Left forelimb (tissue), 1 donor: ENCODE measurements at regions not wholly inside any gene's neighbourhood (a gene's known extent, or its start where the extent isn't known, plus 50 kb on each side); places are given as distances from the start of the nearest gene placed in this dataset.
"Not testable (repeated sequence)": the region's sequence is repeated elsewhere in the genome, so short reads cannot be mapped to it uniquely, and the experiment has no call there.

Source experiments
- DNase-seq: peaks from one replicate; pipeline ENCODE4 v3.0.0-alpha.2; 2018; ENCODE audit warnings: low spot score

- DNase-seq: no peak
These were observed 665.9 kb upstream of the CITED2 start for GRCh38 chr6:140040396-140040795.

DNA sequence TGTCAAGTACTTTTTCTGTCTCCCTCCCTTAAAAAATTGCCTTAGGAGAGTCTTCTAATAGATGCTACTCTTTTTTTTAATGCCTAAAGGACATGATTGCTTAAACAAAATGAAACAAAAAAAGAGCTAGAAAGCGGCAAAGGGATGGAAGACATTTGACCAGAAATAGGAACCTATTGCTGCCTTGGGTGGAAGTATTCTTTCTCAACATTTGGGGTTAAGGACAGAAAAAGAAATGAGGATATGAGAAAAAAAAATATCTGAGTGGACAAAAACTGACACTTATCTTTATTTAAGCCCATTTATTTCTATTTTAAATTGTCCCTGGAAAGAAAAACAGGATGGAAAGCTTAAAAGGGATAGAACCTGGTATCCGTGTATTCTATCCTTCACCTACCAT is 664.9 kb upstream of the CITED2 start:
- no peak for DNase-seq

DNA sequence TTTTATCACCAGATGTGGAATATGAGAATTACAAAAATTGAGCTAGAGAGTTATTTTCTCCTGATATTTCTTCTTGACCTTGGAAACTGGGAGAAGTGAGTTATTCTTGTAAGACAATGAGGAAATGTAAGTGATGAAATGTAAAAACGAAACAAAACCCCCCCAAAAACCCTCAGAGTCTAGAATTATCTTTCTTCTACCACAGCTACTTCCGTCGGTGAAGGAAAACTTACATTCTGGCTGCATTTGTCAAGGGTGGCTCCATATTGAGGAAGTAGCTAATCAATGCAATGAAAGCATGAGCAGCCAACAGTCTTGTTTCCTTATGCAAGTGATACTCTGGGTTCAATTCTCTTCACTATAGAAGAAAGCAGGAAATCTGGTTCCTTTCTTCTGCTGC is 661.7 kb upstream of the CITED2 start:
- no peak for DNase-seq

DNA sequence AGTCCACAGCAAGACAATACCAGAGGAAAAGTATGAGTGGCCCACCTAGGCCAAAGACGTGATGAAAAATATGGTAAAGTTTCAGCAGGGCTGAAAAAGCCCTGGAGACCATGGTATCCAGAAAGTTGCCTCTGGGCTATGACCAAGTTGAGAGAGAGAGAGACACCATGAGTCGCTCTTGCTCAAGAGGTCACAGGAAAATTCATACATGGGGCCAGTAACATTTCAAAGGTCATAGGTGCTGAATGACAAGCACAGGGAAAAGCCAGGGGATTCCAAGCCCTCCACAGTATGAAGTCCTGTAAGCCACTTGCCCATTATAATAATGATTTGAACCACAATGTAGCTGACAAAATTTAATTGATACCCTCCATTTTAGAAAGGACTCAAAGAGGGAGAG is 657.7 kb upstream of the CITED2 start:
- no peak for DNase-seq

GRCh38 chr6:140029551-140029950 is 655.1 kb upstream of the CITED2 start:
- DNase-seq: no peak

DNA sequence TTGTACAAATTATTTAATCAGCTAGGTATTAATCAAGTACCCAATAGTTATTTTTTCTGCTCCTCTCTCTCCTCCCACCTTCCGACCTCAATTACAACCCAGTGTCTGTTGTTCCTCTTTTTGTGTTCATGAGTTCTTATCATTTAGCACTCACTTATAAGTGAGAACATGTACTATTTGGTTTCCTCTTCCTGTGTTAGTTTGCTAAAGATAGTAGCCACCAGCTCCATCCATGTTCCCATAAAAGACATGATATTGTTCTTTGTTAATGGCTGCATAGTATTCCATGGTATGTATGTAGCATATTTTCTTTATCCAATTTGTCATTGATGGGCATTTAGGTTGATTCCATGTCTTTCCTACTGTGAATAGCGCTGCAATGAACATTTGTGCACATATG is 652.8 kb upstream of the CITED2 start:
- no peak for DNase-seq

DNA sequence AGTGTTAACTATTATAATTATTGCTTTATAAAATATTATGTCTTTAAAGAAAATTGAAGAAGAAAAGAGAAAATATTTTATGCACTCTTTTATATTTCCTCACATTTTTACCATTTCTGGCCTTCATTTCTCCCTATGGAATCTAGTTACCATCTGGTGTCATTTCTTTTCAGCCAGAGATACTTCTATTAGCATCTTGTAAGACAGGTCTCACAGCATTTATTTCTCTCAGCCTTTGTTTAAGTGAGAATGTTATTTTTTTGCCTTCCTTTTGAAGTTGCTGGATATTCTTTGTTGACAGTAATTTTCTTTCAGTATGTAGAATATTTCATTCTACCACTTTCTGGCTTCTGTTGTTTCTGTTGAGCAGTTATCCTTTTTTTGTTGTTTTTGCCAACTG is 652.1 kb upstream of the CITED2 start:
- no peak for DNase-seq

DNA sequence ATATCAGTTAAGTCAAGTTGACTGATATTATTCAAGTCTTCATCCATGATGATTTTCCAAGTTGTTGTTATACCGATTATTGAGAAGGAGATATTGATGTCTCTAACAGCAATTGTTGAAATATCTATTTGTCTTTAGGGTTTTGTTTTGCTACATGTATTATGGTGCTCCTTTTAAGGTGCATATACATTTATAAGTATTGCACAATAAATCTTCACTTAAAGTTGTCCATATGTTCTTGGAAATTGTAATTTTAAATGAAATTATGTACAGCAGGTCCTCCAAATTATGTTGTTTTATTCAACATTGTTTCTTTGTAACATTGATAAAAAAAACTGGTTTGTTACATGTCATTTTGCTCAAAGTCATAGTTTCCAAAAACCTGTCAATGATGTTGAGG is 650.7 kb upstream of the CITED2 start:
- no peak for DNase-seq

DNA sequence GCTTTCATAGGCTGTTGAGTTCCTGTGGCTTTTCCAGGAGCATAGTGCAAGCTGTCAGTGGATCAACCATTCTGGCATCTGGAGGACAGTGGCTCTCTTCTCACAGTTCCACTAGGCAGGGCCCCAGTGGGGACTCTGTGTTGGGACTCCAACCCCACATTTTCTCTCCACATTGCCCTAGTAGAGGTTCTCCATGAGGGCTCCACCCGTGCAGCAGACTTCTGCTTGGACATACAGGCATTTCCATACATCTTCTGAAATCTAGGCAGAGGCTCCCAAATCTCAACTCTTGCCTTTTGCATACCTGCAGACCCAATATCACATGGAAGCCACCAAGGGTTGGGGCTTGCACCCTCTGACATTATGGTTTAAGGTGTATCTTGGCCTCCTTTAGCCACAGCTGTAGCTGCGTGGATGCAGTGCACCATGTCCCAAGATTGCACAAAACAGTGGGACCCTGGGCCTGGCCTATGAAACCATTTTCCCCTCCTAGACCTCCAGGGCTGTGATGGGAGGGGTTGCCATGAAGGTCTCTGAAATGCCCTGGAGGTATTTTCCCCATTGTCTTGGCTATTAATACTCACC is 645.9 kb upstream of the CITED2 start:
- DNase-seq: no peak

- no peak for DNase-seq
These were observed 644.1 kb upstream of the CITED2 start for GRCh38 chr6:140018588-140018987.

DNA sequence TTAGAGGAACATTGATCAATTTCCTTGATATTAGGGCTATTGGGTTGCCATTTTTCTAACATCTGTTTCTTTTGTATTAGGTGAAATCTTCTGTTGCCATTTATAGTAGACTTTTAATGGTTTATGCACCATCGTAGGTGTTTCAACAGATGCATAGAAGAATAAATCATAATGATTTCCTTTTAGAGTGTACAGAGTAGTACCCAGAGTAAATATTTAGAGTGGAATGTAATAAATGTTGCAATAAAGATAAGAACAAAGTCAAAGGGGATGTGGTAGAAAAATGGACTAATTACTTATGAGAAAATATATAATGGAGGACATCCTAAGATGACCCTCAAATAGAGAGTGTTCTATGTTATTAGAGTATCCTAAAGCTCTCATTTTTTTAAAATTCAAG is 643.0 kb upstream of the CITED2 start:
- DNase-seq: no peak

GRCh38 chr6:140012150-140012549 is 637.7 kb upstream of the CITED2 start:
- DNase-seq: no peak

GRCh38 chr6:140011537-140011936 is 637.1 kb upstream of the CITED2 start:
- DNase-seq: no peak

GRCh38 chr6:140009286-140009685 is 634.8 kb upstream of the CITED2 start:
- no peak for DNase-seq

DNA sequence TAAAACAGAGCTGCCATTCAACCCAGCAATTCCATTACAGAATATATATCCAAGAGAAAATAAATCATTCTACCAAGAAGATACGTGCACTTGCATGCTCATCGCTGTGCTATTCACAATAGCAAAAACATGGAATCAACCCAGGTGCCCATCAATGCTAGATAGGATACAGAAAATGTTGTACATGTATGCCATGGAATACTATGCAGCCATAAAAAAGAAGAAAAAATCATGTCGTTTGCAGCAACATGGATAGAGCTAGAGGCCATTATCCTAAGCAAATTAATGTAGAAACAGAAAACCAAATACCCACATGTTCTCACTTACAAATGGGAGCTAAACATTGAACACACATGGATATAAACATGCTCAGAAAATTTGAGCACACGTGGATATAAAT is 633.1 kb upstream of the CITED2 start:
- DNase-seq: no peak

DNA sequence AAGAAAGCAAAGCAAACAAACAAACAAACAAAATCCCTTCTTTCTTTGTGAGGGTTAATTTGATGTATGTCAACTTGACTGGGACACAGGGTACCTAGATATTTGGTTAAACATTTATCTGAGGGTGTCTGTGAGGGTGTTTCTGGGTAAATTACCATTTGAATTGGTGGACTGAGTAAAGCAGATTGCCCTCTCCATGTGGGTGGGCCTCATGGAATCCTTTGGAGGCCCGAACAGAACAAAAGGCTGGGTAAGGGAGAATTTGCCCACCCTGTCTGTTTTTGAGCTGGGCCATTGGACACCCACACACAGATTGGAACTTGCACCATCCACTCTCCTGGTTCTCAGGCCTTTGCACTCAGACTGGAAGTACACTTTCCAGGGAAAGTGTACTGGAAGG is 628.8 kb upstream of the CITED2 start:
- no peak for DNase-seq

DNA sequence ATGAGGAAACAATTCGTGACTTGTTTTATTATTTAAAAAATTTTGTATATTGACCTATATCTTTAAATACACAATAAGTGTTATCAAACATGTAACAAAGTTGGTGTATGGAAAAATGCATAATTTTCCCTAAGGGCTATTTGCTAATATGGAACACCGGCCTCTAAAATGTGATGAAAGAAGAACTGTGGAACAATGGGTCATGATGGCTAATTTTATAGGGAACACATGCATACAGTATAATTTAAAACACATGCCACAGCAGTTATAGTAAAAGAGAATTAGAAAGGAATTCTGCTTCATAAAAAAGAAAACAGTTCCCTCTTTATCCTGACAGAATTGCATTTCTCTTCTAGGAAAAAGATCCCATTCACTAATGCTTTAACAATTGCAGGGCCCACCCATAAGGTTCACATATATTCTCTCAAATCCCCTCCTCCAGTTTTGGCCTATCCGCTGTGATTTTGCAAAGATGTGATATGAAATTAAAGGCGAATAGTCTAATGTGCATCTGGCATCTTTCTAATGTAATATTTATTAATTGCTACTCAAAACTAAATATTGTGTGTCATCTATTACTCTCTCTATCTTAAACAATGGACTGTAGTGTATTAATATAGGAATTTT is 628.1 kb upstream of the CITED2 start:
- no peak for DNase-seq

- no peak for DNase-seq
These were observed 627.4 kb upstream of the CITED2 start for GRCh38 chr6:140001821-140002341.

DNA sequence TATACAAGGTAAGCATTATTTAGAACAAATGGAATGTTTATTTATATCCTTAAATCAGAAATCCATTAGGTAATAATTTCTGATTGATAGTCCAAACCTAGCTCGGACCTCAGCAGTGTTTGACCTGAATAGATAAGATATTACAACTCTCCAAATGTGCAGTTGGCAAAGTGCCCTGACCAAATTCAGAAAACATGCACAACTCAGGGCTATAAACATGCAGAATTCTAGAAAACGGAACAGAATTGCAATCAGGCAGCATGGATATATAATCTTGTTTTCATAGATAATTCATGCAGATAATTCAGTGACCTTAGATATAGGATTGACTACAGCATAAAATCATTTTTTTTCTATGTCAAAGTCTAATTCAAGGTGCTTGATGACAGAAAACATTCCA is 626.6 kb upstream of the CITED2 start:
- no peak for DNase-seq

- DNase-seq: not testable (repeated sequence)
These were observed 625.2 kb upstream of the CITED2 start for GRCh38 chr6:139999661-140000060.

- not testable (repeated sequence) for DNase-seq
These were observed 624.0 kb upstream of the CITED2 start for GRCh38 chr6:139998478-139998877.

DNA sequence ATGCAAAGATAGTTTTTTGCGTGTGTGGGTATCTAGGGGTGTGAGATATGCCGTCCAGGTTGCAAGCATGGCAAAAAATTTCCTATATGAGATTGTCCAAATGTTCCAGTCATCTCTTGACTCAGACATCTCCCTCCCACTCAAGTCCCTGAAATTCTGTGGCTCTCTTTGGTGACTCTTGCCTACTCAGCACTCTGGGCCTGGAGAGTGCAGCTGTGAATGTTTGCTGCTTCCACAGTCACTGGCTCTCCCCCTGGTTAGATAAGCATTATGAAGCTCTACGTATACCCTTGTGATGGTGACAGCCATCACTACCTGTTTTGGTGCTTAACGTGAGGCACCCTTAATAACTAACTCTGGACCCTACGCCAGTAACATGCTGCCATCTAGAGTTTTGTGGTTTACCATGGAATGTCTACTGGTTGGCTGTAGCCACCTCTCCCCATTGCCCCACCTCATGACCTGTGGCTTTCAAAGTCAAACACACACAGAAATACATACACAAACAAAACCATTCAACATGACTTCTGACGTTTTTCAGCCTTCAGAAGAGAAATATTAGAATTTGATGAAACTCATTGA is 621.9 kb upstream of the CITED2 start:
- no peak for DNase-seq

DNA sequence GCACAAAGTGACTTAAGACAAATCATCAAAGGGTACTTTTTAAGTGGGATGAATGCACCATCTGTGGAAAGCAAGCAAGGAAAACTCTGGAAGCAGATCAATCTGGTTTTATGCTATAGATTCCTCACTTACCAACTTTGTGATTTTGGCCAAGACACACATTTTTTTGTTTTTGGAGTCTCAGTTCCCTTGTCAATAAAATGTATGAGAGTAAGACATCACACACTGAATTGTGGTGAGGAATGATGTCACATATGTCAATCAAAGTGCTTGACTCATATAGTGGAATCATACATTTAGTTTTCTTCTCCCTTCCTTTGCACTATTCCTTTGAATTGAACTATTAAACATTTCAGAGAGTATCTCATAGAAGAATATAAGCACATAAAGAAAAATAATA is 620.5 kb upstream of the CITED2 start:
- no peak for DNase-seq
